ENCODE measurements at regions not wholly inside any gene's neighbourhood (a gene's known extent, or its start where the extent isn't known, plus 50 kb on each side); places are given as distances from the start of the nearest gene placed in this dataset.
"Not testable (repeated sequence)": the region's sequence is repeated elsewhere in the genome, so short reads cannot be mapped to it uniquely, and the experiment has no call there.

- DNase-seq (ENCODE audit: low read depth in 2 of 2) = no peak
Measured at GRCh38 chr10:118805146-118805545, 50.4 kb upstream of the CACUL1 start.

- no peak for DNase-seq (ENCODE audit: low read depth in 2 of 2)
Measured at GRCh38 chr10:118807512-118808305, 52.9 kb upstream of the CACUL1 start.

GRCh38 chr10:118808601-118809356 is 54.0 kb upstream of the CACUL1 start:
- DNase-seq (ENCODE audit: low read depth in 2 of 2) = no peak

- DNase-seq (ENCODE audit: low read depth in 2 of 2) = no peak
Measured at GRCh38 chr10:118809357-118810220, 54.8 kb upstream of the CACUL1 start.

GRCh38 chr10:118810796-118811505 is 56.2 kb upstream of the CACUL1 start:
- no peak for DNase-seq (ENCODE audit: low read depth in 2 of 2)

GRCh38 chr10:118811675-118812392 is 57.1 kb upstream of the CACUL1 start:
- DNase-seq (ENCODE audit: low read depth in 2 of 2) = no peak

- DNase-seq (ENCODE audit: low read depth in 2 of 2) = no peak
Measured at GRCh38 chr10:118812393-118812740, 57.6 kb upstream of the CACUL1 start.

- DNase-seq (ENCODE audit: low read depth in 2 of 2) = not testable (repeated sequence)
Measured at GRCh38 chr10:118813001-118813400, 58.2 kb upstream of the CACUL1 start.

- no peak for DNase-seq (ENCODE audit: low read depth in 2 of 2)
Measured at GRCh38 chr10:118816471-118817168, 61.9 kb upstream of the CACUL1 start.

GRCh38 chr10:118817328-118818068 is 62.7 kb upstream of the CACUL1 start:
- DNase-seq (ENCODE audit: low read depth in 2 of 2) = no peak

- DNase-seq (ENCODE audit: low read depth in 2 of 2) = no peak
Measured at GRCh38 chr10:118818621-118819221, 64.0 kb upstream of the CACUL1 start.

GRCh38 chr10:118820326-118821116 is 65.8 kb upstream of the CACUL1 start:
- DNase-seq (ENCODE audit: low read depth in 2 of 2) = no peak

- DNase-seq (ENCODE audit: low read depth in 2 of 2) = no peak
Measured at GRCh38 chr10:118823256-118823907, 68.6 kb upstream of the CACUL1 start.

- DNase-seq (ENCODE audit: low read depth in 2 of 2) = no peak
Measured at GRCh38 chr10:118827053-118827452, 72.3 kb upstream of the CACUL1 start.

- DNase-seq (ENCODE audit: low read depth in 2 of 2) = no peak
Measured at GRCh38 chr10:118827466-118828155, 72.8 kb upstream of the CACUL1 start.

GRCh38 chr10:118832241-118832651 is 77.5 kb upstream of the CACUL1 start:
- DNase-seq (ENCODE audit: low read depth in 2 of 2) = no peak

GRCh38 chr10:118834370-118834769 is 79.6 kb upstream of the CACUL1 start:
- not testable (repeated sequence) for DNase-seq (ENCODE audit: low read depth in 2 of 2)

Measured in fibroblast of skin of left quadriceps (primary cell).